ENCODE measurements at regions not wholly inside any gene's neighbourhood (a gene's known extent, or its start where the extent isn't known, plus 50 kb on each side); places are given as distances from the start of the nearest gene placed in this dataset.

GRCh38 chr13:103521532-103521931, 455.3 kb upstream of the SLC10A2 start:
- no peak for TF ChIP-seq YY1 (IDR thresholded peaks at IDR 0.05; ENCODE audit: insufficient read depth, insufficient read length)
- TF ChIP-seq SUZ12 (IDR thresholded peaks at IDR 0.05; ENCODE audit: extremely low read depth, insufficient read depth, insufficient read length), result no peak
- no peak for TF ChIP-seq ZNF274 (IDR thresholded peaks at IDR 0.05; ENCODE audit: low read depth, low read length)
